ENCODE measurements at regions not wholly inside any gene's neighbourhood (a gene's known extent, or its start where the extent isn't known, plus 50 kb on each side); places are given as distances from the start of the nearest gene placed in this dataset.

DNA sequence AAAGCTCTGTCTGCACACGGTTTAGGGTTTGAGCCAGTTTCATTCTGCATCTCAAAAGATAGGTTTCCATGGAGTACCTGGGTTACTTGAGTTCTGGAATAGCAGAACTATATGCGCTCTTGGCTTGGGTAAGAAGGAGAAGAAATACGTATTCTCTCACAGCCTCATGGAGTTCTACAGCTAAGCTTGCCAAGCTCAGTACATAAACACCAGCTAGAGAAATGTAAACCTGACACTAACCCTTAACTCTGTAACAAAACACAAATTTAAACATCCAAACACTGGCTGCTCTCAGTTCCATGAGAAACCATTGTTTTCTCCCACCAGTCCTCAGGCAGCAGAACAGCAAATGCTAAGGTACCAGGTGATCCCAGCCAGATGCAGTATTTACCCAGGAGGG lies 557.2 kb downstream of the INHBA start:
- TF ChIP-seq POLR2AphosphoS5 (IDR thresholded peaks at IDR 0.05) (no peak), CTCF (IDR thresholded peaks at IDR 0.05) (no peak), POLR2A (IDR thresholded peaks at IDR 0.05) (no peak)

All from breast epithelium (tissue), 3 donors.